Ovary (tissue), 7 donors: ENCODE measurements at regions not wholly inside any gene's neighbourhood (a gene's known extent, or its start where the extent isn't known, plus 50 kb on each side); places are given as distances from the start of the nearest gene placed in this dataset.

Experiments used
- DNase-seq, 5 donors: peaks; one replicate each; pipeline ENCODE4 v3.0.0-alpha.2; 2019 to 2020
- H3K27ac ChIP-seq, 2 donors: fragments of 200-600 bp; one replicate each; pipeline versions ENCODE4 v1.5.1 to v1.8.0; 2019 to 2022
- H3K27me3 ChIP-seq: fragments of 200-600 bp; one replicate; pipeline ENCODE4 v1.8.0; 2022
- H3K36me3 ChIP-seq: fragments of 200-600 bp; sonication (generic); one replicate; pipeline ENCODE4 v1.5.1; 2019
- H3K4me1 ChIP-seq: one replicate; pipeline ENCODE4 v1.8.1; 2013; ENCODE audit warnings: mild to moderate bottlenecking, moderate library complexity; ENCODE audit not compliant: insufficient read depth
- H3K4me3 ChIP-seq: fragments of 200-600 bp; sonication (generic); one replicate; pipeline ENCODE4 v1.5.1; 2017
- H3K9me3 ChIP-seq, 2 donors: fragments of 200-600 bp in 1 of 2; sonication (generic) in 1 of 2; one replicate each; pipeline versions ENCODE4 v1.5.1 to v1.8.1; 2013 to 2019; ENCODE audit warnings: mild to moderate bottlenecking in 1 of 2, moderate library complexity in 1 of 2
- EP300 ChIP-seq: sonication (generic); formaldehyde crosslinking; IDR thresholded peaks from one replicate; pipeline ENCODE4 v1.6.1; 2017; ENCODE audit warnings: antibody characterized with exemption
- POLR2A ChIP-seq: fragments of 450-650 bp; IDR thresholded peaks from one replicate; pipeline ENCODE4 v1.6.1; 2017; ENCODE audit warnings: antibody characterized with exemption, mild to moderate bottlenecking, moderate library complexity
- WGBS, 3 donors: extraction: QIAGEN DNeasy Blood & Tissue Kit in 1 of 3; methylation state at CpG; one replicate each; pipeline versions ENCODE4 v1.1.5 to v1.1.7; 2013 to 2017; 5-methylcytosine and 5-hydroxymethylcytosine counted together
- intact Hi-C, 4 donors: fragments of 100-400 bp; cut with DNase I; formaldehyde crosslinking; loops; one replicate each; pipeline versions ENCODE4 v1.11.0 to v1.15.1; 2022 to 2023
- TF ChIP-seq, protein P1 (sequence below), 3 donors: fragments of 450-650 bp in 2 of 3; fragments of 200-600 bp in 1 of 3; IDR thresholded peaks; one replicate each; pipeline versions ENCODE4 v1.5.1 to v1.8.0; 2016 to 2022; ENCODE audit warnings: antibody characterized with exemption in 3 of 3, mild to moderate bottlenecking in 1 of 3
- donor health status: DM: no; HTN: no; CAD: no; lungs with moderate emphysema.
- donor health status: DM: no; HTN: no; CAD: no.
- donor health status: Bipolar disorder and iron deficiency.
- donor health status: DM: no; HTN: no; CAD: no.
- donor health status: DM: yes; HTN: yes; CAD: no.

DNA sequence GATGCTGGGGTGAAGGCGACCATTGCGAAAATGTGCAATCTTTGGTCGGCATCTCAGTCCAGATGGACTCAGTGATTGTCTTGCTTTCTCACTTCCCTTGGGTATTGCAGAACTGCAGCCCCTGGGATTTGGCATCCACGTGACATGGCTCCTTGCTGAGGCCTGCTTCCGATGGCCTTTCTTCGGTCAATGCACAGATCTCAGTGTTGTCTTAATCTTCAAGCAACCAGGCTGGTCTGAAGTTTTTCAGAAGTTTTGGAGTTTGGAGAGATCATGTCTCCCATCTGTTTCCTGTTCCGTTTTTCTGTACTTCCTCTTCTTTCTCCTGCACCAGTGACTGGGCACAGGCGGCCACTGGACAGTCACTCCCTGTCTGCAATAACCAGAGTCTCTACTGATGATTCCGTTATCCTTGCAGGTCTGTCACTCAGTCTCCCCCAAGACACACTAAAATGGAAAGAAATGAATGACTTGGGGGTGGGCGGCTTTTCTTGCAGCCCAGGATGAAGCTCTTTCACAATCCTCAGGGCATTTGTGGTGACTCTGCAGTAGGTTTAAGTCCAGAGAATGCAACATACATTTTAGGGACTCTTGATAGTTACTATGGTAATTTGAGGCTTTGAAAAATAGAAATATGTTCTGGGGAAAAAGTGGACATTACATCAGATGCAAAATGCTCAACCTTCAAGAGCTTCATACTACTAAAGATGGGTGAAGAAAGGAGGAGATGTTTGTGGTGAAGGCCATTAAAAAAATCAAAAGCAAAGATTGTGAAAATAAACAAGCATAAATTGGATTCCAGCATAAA lies 106.3 kb upstream of the ZFHX3 start:
- Histone ChIP-seq H3K4me1 (no peaks in the 10 kb centered on the region), H3K27me3 (no peaks in the 10 kb centered on the region), H3K36me3 (no peaks in the 10 kb centered on the region), H3K9me3 (no peaks in the 10 kb centered on the region), H3K27ac (no peak overlapping the region), H3K4me3 (no peak overlapping the region)
- no peak for DNase-seq
- intact Hi-C loops = no loop called here
- WGBS, 3 donors = 88 to 93% (median 93%) methylated on average over 10 of the region's 10 CpGs
- no peak for TF ChIP-seq POLR2A

DNA sequence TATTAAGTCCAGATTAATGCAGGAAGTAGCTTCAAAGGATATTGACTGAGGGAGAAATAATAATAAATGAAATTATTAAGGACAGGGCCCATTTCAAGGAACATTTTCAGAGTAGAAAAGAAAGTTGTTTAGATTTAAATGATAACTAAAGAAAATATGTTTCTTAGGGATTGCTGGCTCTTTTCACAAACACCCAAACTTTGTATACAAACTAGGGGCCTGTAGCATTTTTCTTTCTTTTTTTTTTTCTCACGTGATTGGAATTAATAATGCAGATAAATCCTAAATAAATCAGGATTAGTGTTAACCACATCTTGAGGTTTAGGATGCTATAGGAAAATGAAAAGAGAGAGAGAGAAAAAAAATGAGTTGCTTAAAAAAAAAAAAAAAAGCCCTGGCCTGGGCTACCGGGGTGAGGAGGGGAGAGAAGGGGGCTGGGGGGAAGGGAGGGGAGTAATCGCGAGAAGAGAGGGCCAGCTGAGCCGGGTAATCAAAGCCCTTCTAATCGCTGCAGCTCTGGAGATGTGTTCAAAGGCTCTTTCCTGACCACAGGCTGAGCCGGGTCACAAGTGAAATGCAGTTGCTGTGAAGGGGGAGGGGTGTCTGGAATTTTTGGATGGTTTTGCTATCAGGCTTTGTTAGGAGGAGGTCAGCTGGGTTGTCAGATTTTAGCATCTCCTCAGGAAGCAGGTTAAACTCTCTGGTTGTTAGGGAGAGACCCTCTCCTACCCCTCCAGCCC lies 104.6 kb upstream of the ZFHX3 start:
- TF ChIP-seq EP300 (no peak), POLR2A (no peak)
- TF ChIP-seq, protein P1, sequence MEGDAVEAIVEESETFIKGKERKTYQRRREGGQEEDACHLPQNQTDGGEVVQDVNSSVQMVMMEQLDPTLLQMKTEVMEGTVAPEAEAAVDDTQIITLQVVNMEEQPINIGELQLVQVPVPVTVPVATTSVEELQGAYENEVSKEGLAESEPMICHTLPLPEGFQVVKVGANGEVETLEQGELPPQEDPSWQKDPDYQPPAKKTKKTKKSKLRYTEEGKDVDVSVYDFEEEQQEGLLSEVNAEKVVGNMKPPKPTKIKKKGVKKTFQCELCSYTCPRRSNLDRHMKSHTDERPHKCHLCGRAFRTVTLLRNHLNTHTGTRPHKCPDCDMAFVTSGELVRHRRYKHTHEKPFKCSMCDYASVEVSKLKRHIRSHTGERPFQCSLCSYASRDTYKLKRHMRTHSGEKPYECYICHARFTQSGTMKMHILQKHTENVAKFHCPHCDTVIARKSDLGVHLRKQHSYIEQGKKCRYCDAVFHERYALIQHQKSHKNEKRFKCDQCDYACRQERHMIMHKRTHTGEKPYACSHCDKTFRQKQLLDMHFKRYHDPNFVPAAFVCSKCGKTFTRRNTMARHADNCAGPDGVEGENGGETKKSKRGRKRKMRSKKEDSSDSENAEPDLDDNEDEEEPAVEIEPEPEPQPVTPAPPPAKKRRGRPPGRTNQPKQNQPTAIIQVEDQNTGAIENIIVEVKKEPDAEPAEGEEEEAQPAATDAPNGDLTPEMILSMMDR (IDR thresholded peaks at IDR 0.05) = no peak
- intact Hi-C loops = no loop called here
- no peak for DNase-seq
- H3K36me3 ChIP-seq = no peaks in the 10 kb centered on the region
- H3K27me3 ChIP-seq = no peaks in the 10 kb centered on the region
- no peak overlapping the region for H3K4me3 ChIP-seq
- H3K4me1 ChIP-seq = no peaks in the 10 kb centered on the region
- 9 to 24% (median 10%) methylated on average over 7 of the region's 7 CpGs for WGBS, 3 donors
- H3K9me3 ChIP-seq = no peaks in the 10 kb centered on the region
- no peak overlapping the region for H3K27ac ChIP-seq

DNA sequence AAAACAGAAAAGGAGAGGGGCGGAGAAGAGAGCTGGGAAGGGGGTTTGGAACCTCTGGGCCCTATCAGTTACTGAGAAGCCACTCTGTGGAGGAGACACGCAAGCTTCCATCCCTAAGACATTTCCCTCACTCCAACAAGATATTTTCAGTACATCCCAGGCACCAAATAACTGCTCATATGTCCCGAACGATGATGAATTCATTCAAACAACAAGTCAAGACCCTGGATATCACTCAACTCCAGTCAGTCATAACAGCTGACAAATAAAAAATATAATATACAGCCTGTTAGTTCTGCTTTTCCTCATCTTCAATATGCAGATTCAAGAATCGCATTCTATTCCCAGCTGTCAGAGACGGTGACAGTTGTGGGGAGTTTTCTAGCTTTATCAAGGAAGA lies 104.0 kb upstream of the ZFHX3 start:
- Histone ChIP-seq H3K36me3 (no peaks in the 10 kb centered on the region), H3K4me1 (no peaks in the 10 kb centered on the region), H3K27me3 (no peaks in the 10 kb centered on the region), H3K4me3 (no peak overlapping the region), H3K9me3 (no peaks in the 10 kb centered on the region), H3K27ac (no peak overlapping the region)
- intact Hi-C loops = no loop called here
- TF ChIP-seq POLR2A = no peak
- TF ChIP-seq, protein P1 (IDR thresholded peaks at IDR 0.05) = no peak
- no peak for TF ChIP-seq EP300
- 65 to 81% (median 70%) methylated on average over 6 of the region's 6 CpGs for WGBS, 3 donors
- DNase-seq = no peak

DNA sequence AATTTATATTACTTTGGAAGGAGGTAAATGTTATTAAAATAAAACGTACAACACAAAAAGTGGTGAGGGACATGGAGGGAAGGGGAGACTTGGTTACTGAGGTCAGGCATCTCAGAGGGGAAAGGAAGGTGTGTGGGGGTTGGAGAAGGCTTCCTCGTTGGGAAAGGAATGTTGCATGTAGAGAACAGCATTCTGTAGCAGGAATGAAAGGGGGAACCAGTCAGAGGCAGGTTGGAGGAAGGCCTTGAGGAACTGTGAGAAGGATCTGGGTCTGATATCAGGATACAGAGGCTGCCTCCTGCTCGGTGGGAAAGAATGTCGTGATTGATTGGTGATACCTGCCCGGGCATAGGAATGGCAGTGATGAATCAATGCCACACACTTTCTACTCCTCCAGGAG lies 103.3 kb upstream of the ZFHX3 start:
- Histone ChIP-seq H3K4me1 (no peaks in the 10 kb centered on the region), H3K4me3 (no peak overlapping the region), H3K9me3 (no peaks in the 10 kb centered on the region), H3K27me3 (no peaks in the 10 kb centered on the region), H3K36me3 (no peaks in the 10 kb centered on the region), H3K27ac (no peak overlapping the region)
- intact Hi-C loops = no loop called here
- DNase-seq = no peak
- 46 to 56% (median 48%) methylated on average over 5 of the region's 5 CpGs for WGBS, 3 donors
- TF ChIP-seq POLR2A = no peak
- no peak for TF ChIP-seq EP300
- TF ChIP-seq, protein P1 (IDR thresholded peaks at IDR 0.05) = no peak

DNA sequence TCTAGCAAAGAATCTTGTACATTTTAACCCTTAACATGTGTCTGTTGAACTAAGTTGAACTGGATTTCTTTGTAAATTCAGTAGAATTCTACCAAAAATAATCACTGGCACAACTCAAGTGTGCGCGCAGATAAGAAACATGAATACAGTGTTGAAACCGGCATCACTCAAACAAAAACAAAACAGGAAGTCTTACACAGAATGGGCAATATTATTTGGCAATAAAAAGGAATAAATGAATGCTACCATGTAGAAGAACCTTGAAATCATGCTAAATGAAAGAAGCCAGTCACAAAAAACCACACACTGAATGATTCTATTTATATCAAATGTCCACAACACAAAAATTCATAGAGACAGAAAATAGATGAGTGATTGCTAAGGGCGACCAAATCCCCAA lies 102.9 kb upstream of the ZFHX3 start:
- TF ChIP-seq EP300 = no peak
- no peak for TF ChIP-seq POLR2A
- TF ChIP-seq, protein P1 (IDR thresholded peaks at IDR 0.05) = no peak
- no peak overlapping the region for H3K27ac ChIP-seq
- H3K36me3 ChIP-seq = no peaks in the 10 kb centered on the region
- no peaks in the 10 kb centered on the region for H3K27me3 ChIP-seq
- intact Hi-C loops = no loop called here
- no peak for DNase-seq
- H3K4me3 ChIP-seq = no peak overlapping the region
- whole genome bisulfite sequencing, 3 donors = 76 to 84% (median 77%) methylated on average over 4 of the region's 4 CpGs
- no peaks in the 10 kb centered on the region for H3K4me1 ChIP-seq
- H3K9me3 ChIP-seq = no peaks in the 10 kb centered on the region
